Testis (tissue), 2 donors: ENCODE measurements at regions not wholly inside any gene's neighbourhood (a gene's known extent, or its start where the extent isn't known, plus 50 kb on each side); places are given as distances from the start of the nearest gene placed in this dataset.
A peak's percentile ranks its signal among the peaks of the same experiment; 100 is the strongest.
"Not testable (repeated sequence)": the region's sequence is repeated elsewhere in the genome, so short reads cannot be mapped to it uniquely, and the experiment has no call there.

ENCODE experiments used
- DNase-seq: peaks from one replicate; pipeline ENCODE4 v3.0.0-alpha.2; 2019
- H3K27ac ChIP-seq, 2 donors: fragments of 200-600 bp; sonication (generic); one replicate each; pipeline ENCODE4 v1.5.1; 2019
- H3K27me3 ChIP-seq: fragments of 200-600 bp; sonication (generic); one replicate; pipeline ENCODE4 v1.5.1; 2019
- H3K36me3 ChIP-seq: fragments of 200-600 bp; sonication (generic); one replicate; pipeline ENCODE4 v1.5.1; 2017; ENCODE audit warnings: low read depth; ENCODE audit errors: missing control alignments
- H3K4me1 ChIP-seq: fragments of 200-600 bp; sonication (generic); one replicate; pipeline ENCODE4 v1.5.1; 2019
- H3K4me3 ChIP-seq, 2 donors: fragments of 200-600 bp; sonication (generic); one replicate each; pipeline ENCODE4 v1.5.1; 2017 to 2019
- H3K9me3 ChIP-seq: fragments of 200-600 bp; sonication (generic); one replicate; pipeline ENCODE4 v1.5.1; 2017
- POLR2A ChIP-seq: fragments of 450-650 bp; IDR thresholded peaks from one replicate; pipeline ENCODE4 v1.6.1; 2017; ENCODE audit warnings: antibody characterized with exemption, mild to moderate bottlenecking, moderate library complexity
- WGBS, 2 donors: methylation state at CpG; one replicate each; pipeline ENCODE4 v1.1.5; 2018; 5-methylcytosine and 5-hydroxymethylcytosine counted together
- intact Hi-C: fragments of 100-400 bp; cut with DNase I; formaldehyde crosslinking; loops from one replicate; pipeline ENCODE4 v1.15.1; 2023; ENCODE audit warnings: low total_unique reads
- TF ChIP-seq, protein P1 (sequence below), 3 experiments: fragments of 450-650 bp in 2 of 3; fragments of 200-600 bp in 1 of 3; sonication (generic) in 1 of 3; IDR thresholded peaks; one replicate each; pipeline ENCODE4 v1.5.1; 2016 to 2019; ENCODE audit warnings: antibody characterized with exemption in 3 of 3, mild to moderate bottlenecking in 2 of 3, moderate library complexity in 1 of 3

DNA sequence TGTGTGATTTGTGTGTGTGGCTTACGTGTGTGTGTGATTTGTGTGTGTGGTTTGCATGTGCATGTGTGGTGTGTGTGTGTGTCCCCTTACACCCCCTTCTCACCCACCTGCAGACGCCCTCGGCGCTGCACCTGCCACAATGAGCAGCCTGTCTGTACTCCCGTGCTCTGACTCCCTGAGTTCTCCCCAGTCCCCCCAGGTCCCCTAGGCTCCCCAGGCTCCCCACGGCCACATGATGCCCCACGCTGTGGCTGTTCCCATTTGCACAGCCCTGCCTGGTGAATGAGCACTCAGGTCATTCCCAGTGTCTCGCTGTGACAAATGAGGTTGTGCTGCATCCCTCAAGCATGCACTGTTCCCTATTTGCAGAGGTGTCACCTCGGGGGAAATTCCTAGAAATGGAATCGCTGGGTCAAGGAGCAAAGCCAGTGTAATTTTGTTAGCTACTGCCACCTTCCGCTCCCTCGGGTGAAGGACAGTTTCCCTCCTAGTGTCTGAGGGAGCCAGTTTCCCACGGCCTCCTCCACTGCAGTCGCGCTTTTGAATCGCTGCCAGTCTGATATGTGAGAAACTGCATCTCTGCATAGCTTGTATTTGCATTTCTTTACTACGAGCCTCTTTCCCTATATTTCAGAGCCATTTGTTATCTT lies 180.4 kb upstream of the FOXD4L5 start:
- 73 to 84% methylated on average over 10 to 17 of the region's 17 CpGs for WGBS, 2 donors

GRCh38 chr9:65462476-65462875 lies 177.5 kb upstream of the FOXD4L5 start:
- H3K36me3 ChIP-seq, H3K4me3 ChIP-seq, H3K27ac ChIP-seq, DNase-seq, H3K4me1 ChIP-seq, H3K9me3 ChIP-seq, intact Hi-C loops, H3K27me3 ChIP-seq: not testable (repeated sequence)
- WGBS, 2 donors, result 80 to 86% methylated on average over 14 to 15 of the region's 15 CpGs

More for the DNA sequence above, 180.4 kb upstream of the FOXD4L5 start:
- H3K27me3 ChIP-seq, intact Hi-C loops, H3K4me1 ChIP-seq, H3K4me3 ChIP-seq, H3K36me3 ChIP-seq, H3K9me3 ChIP-seq, H3K27ac ChIP-seq: not testable (repeated sequence)
- TF ChIP-seq, protein P1, sequence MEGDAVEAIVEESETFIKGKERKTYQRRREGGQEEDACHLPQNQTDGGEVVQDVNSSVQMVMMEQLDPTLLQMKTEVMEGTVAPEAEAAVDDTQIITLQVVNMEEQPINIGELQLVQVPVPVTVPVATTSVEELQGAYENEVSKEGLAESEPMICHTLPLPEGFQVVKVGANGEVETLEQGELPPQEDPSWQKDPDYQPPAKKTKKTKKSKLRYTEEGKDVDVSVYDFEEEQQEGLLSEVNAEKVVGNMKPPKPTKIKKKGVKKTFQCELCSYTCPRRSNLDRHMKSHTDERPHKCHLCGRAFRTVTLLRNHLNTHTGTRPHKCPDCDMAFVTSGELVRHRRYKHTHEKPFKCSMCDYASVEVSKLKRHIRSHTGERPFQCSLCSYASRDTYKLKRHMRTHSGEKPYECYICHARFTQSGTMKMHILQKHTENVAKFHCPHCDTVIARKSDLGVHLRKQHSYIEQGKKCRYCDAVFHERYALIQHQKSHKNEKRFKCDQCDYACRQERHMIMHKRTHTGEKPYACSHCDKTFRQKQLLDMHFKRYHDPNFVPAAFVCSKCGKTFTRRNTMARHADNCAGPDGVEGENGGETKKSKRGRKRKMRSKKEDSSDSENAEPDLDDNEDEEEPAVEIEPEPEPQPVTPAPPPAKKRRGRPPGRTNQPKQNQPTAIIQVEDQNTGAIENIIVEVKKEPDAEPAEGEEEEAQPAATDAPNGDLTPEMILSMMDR (IDR thresholded peaks at IDR 0.05), result peak in 1 of 3 experiments; percentile 16
- DNase-seq, result peak; percentile 28

DNA sequence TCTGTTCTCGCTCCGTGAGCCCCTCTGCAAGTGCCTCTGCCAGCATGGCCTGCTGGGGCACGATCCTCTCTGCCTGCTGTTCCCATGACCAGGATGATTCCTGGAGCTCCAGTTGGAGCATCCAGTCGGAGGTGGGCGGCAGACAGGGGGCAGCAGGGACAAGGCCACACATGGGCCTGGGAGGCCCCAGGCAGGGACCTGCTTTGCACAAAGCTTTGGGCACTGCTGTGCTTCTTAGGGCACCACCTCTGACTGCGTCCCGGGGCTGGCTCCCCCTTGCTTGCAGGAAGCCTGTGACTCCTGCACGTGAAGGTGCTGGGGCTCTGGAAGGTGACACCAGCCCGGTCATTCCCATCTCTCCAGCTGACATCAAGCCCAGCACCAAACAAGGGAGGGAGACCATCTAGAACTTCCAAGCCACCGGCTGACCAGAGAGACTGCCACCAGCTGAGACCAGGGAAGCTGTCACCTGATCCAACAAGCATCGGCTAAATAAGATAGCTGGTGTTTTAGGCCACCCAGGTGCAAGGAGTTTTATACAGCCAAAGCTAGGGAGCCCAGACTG lies 174.8 kb upstream of the FOXD4L5 start:
- no peaks in the 10 kb centered on the region for H3K36me3 ChIP-seq
- H3K27me3 ChIP-seq, result no peaks in the 10 kb centered on the region
- WGBS, 2 donors, result 83 to 94% methylated on average over 3 to 11 of the region's 11 CpGs
- H3K27ac ChIP-seq, result no peak overlapping the region
- no peak for DNase-seq
- TF ChIP-seq, protein P1 (IDR thresholded peaks at IDR 0.05), result no peak
- no peak for TF ChIP-seq POLR2A
- intact Hi-C loops, result no loop called here
- H3K4me3 ChIP-seq, result no peak overlapping the region
- H3K4me1 ChIP-seq, result no peaks in the 10 kb centered on the region
- no peaks in the 10 kb centered on the region for H3K9me3 ChIP-seq

DNA sequence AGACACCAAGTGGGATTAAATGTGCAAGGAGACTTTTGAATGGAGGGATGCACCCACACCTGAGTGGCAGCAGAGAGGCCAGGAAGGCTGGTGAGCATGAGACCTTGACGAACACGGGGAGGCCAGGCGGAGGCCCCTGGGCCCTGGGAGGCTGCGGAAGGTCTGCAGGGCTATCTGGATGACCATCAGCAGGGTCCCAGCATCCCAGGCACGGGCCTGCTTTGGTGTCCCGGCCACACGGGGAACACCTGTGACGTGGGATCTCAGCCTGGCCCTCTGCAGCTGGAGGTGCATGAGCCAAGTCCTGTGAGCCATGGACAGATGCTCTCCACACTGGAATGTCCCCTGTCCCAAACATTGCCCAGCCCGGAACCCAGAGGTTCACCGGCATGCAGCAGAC lies 174.0 kb upstream of the FOXD4L5 start:
- no peak overlapping the region for H3K4me3 ChIP-seq
- TF ChIP-seq, protein P1 (IDR thresholded peaks at IDR 0.05), result no peak
- no peak for TF ChIP-seq POLR2A
- H3K27ac ChIP-seq, result no peak overlapping the region
- H3K36me3 ChIP-seq, result no peaks in the 10 kb centered on the region
- H3K27me3 ChIP-seq, result no peaks in the 10 kb centered on the region
- intact Hi-C loops, result no loop called here
- DNase-seq, result no peak
- 91 to 93% methylated on average over 5 to 10 of the region's 10 CpGs for WGBS, 2 donors
- no peaks in the 10 kb centered on the region for H3K4me1 ChIP-seq
- H3K9me3 ChIP-seq, result no peaks in the 10 kb centered on the region

- DNase-seq, result no peak
- WGBS, 2 donors, result 89 to 91% methylated on average over 20 of the region's 20 CpGs
- Histone ChIP-seq H3K4me3 (no peak overlapping the region), H3K4me1 (no peaks in the 10 kb centered on the region), H3K36me3 (no peaks in the 10 kb centered on the region), H3K27me3 (no peaks in the 10 kb centered on the region), H3K9me3 (no peaks in the 10 kb centered on the region), H3K27ac (no peak overlapping the region)
- no peak for TF ChIP-seq POLR2A
- TF ChIP-seq, protein P1 (IDR thresholded peaks at IDR 0.05), result no peak
- intact Hi-C loops, result no loop called here
These were observed 173.5 kb upstream of the FOXD4L5 start for GRCh38 chr9:65458465-65458864.

- DNase-seq, H3K27ac ChIP-seq, intact Hi-C loops, H3K4me3 ChIP-seq, H3K4me1 ChIP-seq, H3K36me3 ChIP-seq, H3K27me3 ChIP-seq, H3K9me3 ChIP-seq: not testable (repeated sequence)
- 85 to 88% methylated on average over 18 of the region's 18 CpGs for WGBS, 2 donors
These were observed 172.0 kb upstream of the FOXD4L5 start for GRCh38 chr9:65456991-65457390.

DNA sequence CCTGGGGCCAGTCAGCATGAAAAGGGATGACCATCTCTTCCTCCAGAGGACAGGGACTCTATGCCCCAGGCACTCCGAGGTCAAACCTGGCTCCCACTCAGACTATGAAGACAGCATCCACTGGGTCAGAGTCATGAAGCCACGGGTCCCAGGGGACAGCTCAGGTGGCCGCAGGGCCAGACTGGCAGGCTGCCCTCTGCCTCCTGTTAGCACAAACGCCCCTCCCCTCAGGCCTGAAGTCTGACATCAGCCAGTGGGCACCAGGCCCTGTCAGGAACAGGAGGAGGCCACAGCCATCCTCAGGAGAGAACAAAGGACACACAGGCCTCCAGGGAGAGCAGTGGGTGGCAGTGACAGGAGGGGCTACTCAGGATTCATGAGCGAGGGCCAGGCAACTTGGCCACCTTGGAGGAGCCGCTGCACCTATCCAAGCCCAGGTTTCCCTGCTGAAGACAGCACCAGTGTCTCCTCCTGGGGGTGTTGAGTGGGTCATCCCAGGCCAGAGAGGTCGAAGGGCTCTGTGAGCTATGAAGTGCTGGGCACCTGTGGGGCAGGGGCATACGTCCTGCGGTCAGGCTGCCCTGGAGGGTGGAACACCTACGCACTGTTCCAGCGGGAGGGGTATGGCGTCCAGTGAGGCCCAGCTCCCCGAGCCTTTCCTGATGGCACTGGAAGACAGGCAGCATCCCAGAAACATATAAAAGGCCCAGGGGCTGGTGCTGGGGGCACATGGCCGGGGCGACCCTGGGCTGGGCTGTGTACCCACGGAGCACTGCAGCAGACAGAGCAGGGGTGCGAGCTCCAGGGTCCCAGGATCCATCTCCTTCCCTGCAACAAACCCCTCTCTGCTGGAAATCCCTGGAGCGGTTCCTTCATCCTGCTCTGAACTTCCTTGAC lies 171.0 kb upstream of the FOXD4L5 start:
- H3K27me3 ChIP-seq, H3K4me1 ChIP-seq, H3K27ac ChIP-seq, DNase-seq, H3K4me3 ChIP-seq, H3K9me3 ChIP-seq, intact Hi-C loops, H3K36me3 ChIP-seq: not testable (repeated sequence)
- WGBS, 2 donors, result 86 to 89% methylated on average over 6 to 16 of the region's 18 CpGs

DNA sequence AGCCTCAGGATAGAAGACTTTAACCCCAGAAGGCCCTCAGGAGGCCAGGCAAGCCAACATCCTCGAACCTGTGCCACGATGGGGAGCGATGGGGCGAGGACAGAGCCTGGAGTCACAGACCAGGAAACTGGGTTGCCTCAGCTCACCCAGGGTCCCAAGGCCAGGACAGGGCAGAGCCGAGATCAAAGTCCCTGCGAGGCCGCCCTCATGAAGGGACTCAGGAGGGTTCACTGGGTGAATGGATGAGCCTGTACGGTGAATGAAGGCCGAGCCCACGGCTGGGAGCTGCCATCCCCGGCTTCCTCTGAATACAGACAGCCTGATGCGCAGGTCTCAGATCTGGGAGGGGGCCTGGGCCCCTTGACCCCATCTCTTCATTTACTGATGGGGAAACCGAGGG lies 170.1 kb upstream of the FOXD4L5 start:
- DNase-seq, H3K27ac ChIP-seq, H3K4me3 ChIP-seq, H3K9me3 ChIP-seq, intact Hi-C loops, H3K36me3 ChIP-seq, H3K27me3 ChIP-seq, H3K4me1 ChIP-seq: not testable (repeated sequence)
- 81 to 85% methylated on average over 2 to 13 of the region's 13 CpGs for WGBS, 2 donors
